ENCODE measurements at regions not wholly inside any gene's neighbourhood (a gene's known extent, or its start where the extent isn't known, plus 50 kb on each side); places are given as distances from the start of the nearest gene placed in this dataset.

DNA sequence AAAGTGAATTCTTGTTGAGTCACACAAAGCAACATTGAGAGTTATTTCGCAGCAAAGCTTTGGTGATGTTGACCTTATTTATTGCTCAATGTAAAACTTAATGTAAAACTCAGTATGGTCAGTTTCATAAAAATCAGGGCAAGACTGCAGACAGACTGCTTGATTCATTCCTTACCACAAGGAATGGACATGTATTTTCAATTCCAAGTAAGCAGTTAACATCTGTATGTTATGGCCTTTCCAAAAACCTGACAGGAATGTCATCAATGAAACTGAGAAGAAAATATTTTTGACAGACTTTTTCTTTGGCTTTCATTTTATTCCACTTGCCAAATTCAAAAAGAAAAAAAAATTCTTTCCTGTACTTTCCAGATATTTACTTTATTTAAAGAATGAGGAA is 488.3 kb downstream of the ANKRD50 start:
- Histone ChIP-seq H3K27me3 (ENCODE audit: control insufficient read depth, extremely low read depth, insufficient read depth, low read length) (no peaks in the 10 kb centered on the region), H2AFZ (ENCODE audit: control insufficient read depth, low read length) (no peak overlapping the region), H3K9me3 (ENCODE audit: control insufficient read depth, low read depth, low read length) (no peaks in the 10 kb centered on the region), H3K4me2 (ENCODE audit: control insufficient read depth, extremely low read depth, insufficient read depth, low read depth, low read length) (no peak overlapping the region), H3K4me3 (ENCODE audit: control insufficient read depth in 2 of 3, extremely low read depth in 1 of 3, insufficient read depth in 2 of 3, low read depth in 1 of 3, low read length in 3 of 3) (no peak overlapping the region), H3K9ac (ENCODE audit: control insufficient read depth, extremely low read depth, insufficient read depth, low read length) (no peak overlapping the region), H3K4me1 (ENCODE audit: control insufficient read depth, extremely low read depth, insufficient read depth, low read length) (no peaks in the 10 kb centered on the region), H4K20me1 (ENCODE audit: control insufficient read depth, extremely low read depth, insufficient read depth, low read length) (no peaks in the 10 kb centered on the region), H3K36me3 (ENCODE audit: control insufficient read depth in 2 of 2, extremely low read depth in 1 of 2, insufficient read depth in 2 of 2, low read length in 2 of 2) (no peaks in the 10 kb centered on the region), H3K27ac (ENCODE audit: control insufficient read depth, insufficient read depth, low read length) (no peak overlapping the region), H3K79me2 (ENCODE audit: control insufficient read depth, insufficient read depth, low read length) (no peaks in the 10 kb centered on the region), H3K9me1 (ENCODE audit: control insufficient read depth, extremely low read depth, insufficient read depth, low read length) (no peaks in the 10 kb centered on the region)
- TF ChIP-seq EZH2 (IDR thresholded peaks at IDR 0.05; ENCODE audit: low read length), result no peak
- TF ChIP-seq, protein P1, sequence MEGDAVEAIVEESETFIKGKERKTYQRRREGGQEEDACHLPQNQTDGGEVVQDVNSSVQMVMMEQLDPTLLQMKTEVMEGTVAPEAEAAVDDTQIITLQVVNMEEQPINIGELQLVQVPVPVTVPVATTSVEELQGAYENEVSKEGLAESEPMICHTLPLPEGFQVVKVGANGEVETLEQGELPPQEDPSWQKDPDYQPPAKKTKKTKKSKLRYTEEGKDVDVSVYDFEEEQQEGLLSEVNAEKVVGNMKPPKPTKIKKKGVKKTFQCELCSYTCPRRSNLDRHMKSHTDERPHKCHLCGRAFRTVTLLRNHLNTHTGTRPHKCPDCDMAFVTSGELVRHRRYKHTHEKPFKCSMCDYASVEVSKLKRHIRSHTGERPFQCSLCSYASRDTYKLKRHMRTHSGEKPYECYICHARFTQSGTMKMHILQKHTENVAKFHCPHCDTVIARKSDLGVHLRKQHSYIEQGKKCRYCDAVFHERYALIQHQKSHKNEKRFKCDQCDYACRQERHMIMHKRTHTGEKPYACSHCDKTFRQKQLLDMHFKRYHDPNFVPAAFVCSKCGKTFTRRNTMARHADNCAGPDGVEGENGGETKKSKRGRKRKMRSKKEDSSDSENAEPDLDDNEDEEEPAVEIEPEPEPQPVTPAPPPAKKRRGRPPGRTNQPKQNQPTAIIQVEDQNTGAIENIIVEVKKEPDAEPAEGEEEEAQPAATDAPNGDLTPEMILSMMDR (optimal IDR thresholded peaks at IDR 0.05 in 1 of 3, IDR thresholded peaks at IDR 0.05 in 1 of 3, conservative IDR thresholded peaks at IDR 0.05 in 1 of 3; ENCODE audit: extremely low read depth in 1 of 3, insufficient read depth in 2 of 3, low read length in 3 of 3), result no peak
- FAIRE-seq (no peak), DNase-seq (ENCODE audit: low read depth, low spot score) (no peak)
- dilution Hi-C loops (cut with MboI; ENCODE audit: extremely low pct_ligation_motif_present, low sequenced_read_pairs), result no loop called here

DNA sequence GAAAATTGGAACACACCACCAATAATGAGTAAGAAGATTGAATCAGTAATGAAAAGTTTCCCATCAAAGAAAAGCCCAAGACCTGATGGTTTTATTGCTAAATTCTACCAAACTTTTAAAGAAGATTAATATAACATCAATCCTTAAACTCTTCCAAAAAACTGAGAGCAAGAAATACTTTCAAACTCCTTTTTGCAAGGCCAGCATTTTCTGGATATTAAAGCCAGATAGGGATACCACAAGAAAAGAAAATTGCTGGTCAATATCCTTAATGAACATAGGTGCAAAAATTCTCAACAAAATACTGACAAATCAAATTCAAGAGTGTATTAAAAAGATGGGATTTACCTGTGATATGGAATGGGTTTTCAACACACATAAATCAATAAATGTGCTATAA is 484.6 kb downstream of the ANKRD50 start:
- dilution Hi-C loops (cut with MboI; ENCODE audit: extremely low pct_ligation_motif_present, low sequenced_read_pairs), result no loop called here

More for the DNA sequence above, 484.6 kb downstream of the ANKRD50 start:
- no peak for TF ChIP-seq EZH2 (IDR thresholded peaks at IDR 0.05; ENCODE audit: low read length)
- TF ChIP-seq, protein P1 (optimal IDR thresholded peaks at IDR 0.05 in 1 of 3, IDR thresholded peaks at IDR 0.05 in 1 of 3, conservative IDR thresholded peaks at IDR 0.05 in 1 of 3; ENCODE audit: extremely low read depth in 1 of 3, insufficient read depth in 2 of 3, low read length in 3 of 3), result no peak
- H4K20me1 ChIP-seq (ENCODE audit: control insufficient read depth, extremely low read depth, insufficient read depth, low read length), result no peaks in the 10 kb centered on the region
- DNase-seq (ENCODE audit: low read depth, low spot score) (no peak), FAIRE-seq (no peak)
- H3K4me3 ChIP-seq (ENCODE audit: control insufficient read depth in 2 of 3, extremely low read depth in 1 of 3, insufficient read depth in 2 of 3, low read depth in 1 of 3, low read length in 3 of 3), result no peak overlapping the region
- no peak overlapping the region for H2AFZ ChIP-seq (ENCODE audit: control insufficient read depth, low read length)
- H3K4me1 ChIP-seq (ENCODE audit: control insufficient read depth, extremely low read depth, insufficient read depth, low read length), result no peaks in the 10 kb centered on the region
- H3K27ac ChIP-seq (ENCODE audit: control insufficient read depth, insufficient read depth, low read length), result no peak overlapping the region
- no peaks in the 10 kb centered on the region for H3K27me3 ChIP-seq (ENCODE audit: control insufficient read depth, extremely low read depth, insufficient read depth, low read length)
- H3K79me2 ChIP-seq (ENCODE audit: control insufficient read depth, insufficient read depth, low read length), result no peaks in the 10 kb centered on the region
- H3K9me1 ChIP-seq (ENCODE audit: control insufficient read depth, extremely low read depth, insufficient read depth, low read length), result no peaks in the 10 kb centered on the region
- no peaks in the 10 kb centered on the region for H3K36me3 ChIP-seq (ENCODE audit: control insufficient read depth in 2 of 2, extremely low read depth in 1 of 2, insufficient read depth in 2 of 2, low read length in 2 of 2)
- no peak overlapping the region for H3K9ac ChIP-seq (ENCODE audit: control insufficient read depth, extremely low read depth, insufficient read depth, low read length)
- H3K4me2 ChIP-seq (ENCODE audit: control insufficient read depth, extremely low read depth, insufficient read depth, low read depth, low read length), result no peak overlapping the region
- no peaks in the 10 kb centered on the region for H3K9me3 ChIP-seq (ENCODE audit: control insufficient read depth, low read depth, low read length)
